GM10266 (cell line): ENCODE measurements at regions not wholly inside any gene's neighbourhood (a gene's known extent, or its start where the extent isn't known, plus 50 kb on each side); places are given as distances from the start of the nearest gene placed in this dataset.

Experiments used
- DNase-seq: peaks from one replicate; pipeline ENCODE4 v3.0.0; 2012; ENCODE audit errors: extremely low spot score
- TF ChIP-seq, protein P1 (sequence below): IDR thresholded peaks from 2 replicates; pipeline ENCODE4 v1.5.1; 2012; ENCODE audit warnings: mild to moderate bottlenecking, low read depth; ENCODE audit not compliant: control insufficient read depth, insufficient read depth; ENCODE audit errors: missing control alignments

DNA sequence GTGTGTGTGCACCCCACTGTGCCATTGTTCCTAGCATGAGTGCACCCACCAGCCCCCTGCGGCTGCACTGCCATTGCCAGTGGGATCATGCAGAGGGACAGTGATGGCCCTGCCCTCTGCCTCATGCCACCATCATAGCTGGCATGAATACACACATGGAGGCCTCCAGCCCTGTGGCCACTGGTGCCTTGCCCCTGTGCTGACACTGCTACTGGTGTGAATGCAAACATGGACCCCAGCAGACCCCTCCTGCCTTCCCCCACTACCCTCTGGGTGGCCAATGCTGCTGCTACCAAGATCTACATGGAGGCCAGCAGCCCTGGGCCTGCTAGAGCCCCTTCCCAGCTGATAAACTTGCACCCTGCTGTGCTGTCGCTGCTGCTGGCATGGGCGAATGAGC lies 995.5 kb upstream of the GOT2 start:
- TF ChIP-seq, protein P1, sequence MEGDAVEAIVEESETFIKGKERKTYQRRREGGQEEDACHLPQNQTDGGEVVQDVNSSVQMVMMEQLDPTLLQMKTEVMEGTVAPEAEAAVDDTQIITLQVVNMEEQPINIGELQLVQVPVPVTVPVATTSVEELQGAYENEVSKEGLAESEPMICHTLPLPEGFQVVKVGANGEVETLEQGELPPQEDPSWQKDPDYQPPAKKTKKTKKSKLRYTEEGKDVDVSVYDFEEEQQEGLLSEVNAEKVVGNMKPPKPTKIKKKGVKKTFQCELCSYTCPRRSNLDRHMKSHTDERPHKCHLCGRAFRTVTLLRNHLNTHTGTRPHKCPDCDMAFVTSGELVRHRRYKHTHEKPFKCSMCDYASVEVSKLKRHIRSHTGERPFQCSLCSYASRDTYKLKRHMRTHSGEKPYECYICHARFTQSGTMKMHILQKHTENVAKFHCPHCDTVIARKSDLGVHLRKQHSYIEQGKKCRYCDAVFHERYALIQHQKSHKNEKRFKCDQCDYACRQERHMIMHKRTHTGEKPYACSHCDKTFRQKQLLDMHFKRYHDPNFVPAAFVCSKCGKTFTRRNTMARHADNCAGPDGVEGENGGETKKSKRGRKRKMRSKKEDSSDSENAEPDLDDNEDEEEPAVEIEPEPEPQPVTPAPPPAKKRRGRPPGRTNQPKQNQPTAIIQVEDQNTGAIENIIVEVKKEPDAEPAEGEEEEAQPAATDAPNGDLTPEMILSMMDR: no peak
- DNase-seq: no peak

DNA sequence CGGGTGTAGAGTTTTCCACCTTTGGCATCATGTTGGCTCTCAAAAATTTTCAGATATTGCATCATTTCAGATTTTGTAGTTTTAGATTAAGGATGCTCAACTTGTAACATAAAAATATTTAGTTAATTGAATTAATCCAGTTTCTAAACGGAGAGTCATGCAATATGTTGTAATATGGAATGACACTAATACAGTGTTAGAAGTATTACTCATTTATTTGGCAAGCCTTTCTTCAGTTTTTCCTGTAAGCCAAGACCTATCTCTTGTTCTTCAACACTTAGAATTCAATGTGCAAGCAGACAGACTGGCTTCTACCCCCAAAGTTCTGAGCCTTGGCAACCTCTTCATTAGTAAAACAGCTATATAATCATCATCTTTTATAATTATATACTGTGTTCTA lies 985.0 kb upstream of the GOT2 start:
- no peak for DNase-seq
- TF ChIP-seq, protein P1: no peak

DNA sequence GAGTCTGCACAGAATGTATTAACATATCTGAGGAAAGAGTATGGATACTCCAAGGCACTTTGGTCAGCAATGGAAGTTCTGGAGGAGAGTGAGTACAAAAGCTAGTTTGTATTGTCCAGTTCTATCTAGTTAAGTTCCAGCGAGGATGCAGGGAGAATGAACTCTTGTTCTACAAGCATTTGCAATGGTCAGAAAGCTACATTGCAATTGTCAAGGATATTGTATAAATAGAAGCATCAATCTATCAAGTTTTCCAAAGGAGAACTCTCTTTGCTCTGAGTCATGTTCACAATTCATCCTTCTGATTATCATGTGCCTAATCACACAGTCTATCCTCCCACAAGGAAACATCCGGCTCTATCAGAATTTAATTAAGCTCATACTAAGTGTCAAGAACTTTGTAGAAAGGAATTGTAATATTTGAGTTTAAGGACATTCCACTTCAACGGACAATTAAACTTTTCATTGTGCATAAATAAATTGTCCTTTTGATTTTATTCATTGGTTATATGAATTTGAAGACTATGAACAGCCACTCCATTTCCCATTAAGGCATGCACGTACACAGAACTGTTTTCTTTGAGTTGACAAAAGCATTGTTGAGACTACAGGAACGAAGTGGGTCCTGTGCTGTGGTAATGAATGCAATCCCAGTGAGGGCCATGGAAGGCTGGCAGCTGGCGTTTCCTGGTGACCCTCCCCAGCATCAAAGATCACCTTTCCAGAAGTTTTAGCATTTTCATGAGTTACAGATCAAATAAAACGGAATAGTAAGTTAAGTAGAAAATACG lies 973.5 kb upstream of the GOT2 start:
- DNase-seq: no peak
- TF ChIP-seq, protein P1: no peak

- TF ChIP-seq, protein P1: no peak
- no peak for DNase-seq
These were observed 968.1 kb upstream of the GOT2 start for GRCh38 chr16:59701963-59702930.

DNA sequence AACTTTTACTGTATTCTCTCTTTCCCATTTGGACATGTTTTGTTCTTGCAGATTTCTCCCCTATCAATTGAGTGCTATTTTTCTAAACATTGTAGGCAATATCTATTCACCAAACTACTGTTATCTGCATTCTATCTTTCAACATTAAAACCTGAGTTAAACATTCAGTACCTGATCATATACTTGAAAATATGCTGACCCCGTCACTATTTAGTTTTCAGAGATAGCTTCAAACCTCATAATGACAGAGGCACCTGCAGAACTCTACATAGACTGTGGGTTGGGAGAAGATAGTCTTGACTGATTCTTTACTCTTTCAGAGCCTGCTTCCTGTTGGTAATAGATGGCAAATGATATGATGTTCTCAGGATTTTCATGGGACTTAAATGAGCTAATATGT lies 965.7 kb upstream of the GOT2 start:
- TF ChIP-seq, protein P1: no peak
- no peak for DNase-seq

DNA sequence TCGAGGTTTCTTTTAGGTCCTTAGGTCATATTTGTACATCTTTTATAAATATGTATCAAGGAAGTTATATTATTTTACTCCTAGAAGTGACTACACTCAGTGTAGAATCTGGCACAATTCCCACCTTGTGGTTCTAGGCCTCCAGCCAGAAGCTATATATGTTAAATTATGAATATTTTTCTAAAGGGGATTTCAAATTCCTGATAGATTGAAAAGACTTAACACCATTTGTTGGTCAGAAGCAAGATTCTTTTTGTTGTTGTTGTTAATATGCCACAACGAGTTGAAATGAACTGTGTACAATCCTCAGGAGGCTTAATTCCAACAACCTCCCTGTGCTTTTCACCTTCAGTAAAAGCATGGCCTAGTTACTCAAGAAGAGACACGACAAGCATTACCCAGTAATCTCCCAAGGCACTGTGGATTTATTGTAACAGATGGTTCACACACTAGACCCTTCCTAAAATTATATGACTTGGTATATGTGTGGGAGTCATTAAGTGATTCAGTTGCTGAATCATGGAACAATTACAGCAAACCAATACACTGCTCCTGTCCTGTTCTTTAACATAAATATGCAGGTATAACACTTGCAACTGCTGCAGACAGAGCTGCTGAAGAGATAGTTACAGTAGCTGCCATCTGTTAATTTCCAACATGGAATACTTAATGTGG lies 964.4 kb upstream of the GOT2 start:
- DNase-seq: no peak
- TF ChIP-seq, protein P1: no peak

- no peak for DNase-seq
- TF ChIP-seq, protein P1: no peak
These were observed 963.6 kb upstream of the GOT2 start for GRCh38 chr16:59697761-59698160.
